GM21390 (cell line): ENCODE measurements at regions not wholly inside any gene's neighbourhood (a gene's known extent, or its start where the extent isn't known, plus 50 kb on each side); places are given as distances from the start of the nearest gene placed in this dataset.
"Not testable (repeated sequence)": the region's sequence is repeated elsewhere in the genome, so short reads cannot be mapped to it uniquely, and the experiment has no call there.

Experiments used
- ATAC-seq: cut with Tn5 transposase; IDR thresholded peaks from one replicate; pipeline ENCODE4 v1.9.1; 2021; ENCODE audit not compliant: unreplicated experiment

GRCh38 chr1:101185421-101185820 lies 51.4 kb upstream of the S1PR1 start:
- ATAC-seq, result no peak

DNA sequence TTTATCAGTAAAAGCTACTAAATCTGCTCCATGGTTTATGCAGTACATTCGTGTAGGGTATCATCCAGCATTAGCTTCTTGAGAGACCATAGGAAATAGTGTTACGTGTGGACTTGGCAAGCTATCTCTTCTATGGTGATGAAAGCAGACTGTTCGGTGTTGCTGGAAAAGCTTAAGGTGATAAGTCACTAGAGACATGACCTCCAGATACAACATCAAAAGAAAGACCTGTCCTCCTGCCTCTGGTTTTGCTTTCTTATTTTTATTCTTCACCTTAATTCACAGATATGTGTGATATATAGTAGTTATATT lies 53.5 kb upstream of the S1PR1 start:
- no peak for ATAC-seq

DNA sequence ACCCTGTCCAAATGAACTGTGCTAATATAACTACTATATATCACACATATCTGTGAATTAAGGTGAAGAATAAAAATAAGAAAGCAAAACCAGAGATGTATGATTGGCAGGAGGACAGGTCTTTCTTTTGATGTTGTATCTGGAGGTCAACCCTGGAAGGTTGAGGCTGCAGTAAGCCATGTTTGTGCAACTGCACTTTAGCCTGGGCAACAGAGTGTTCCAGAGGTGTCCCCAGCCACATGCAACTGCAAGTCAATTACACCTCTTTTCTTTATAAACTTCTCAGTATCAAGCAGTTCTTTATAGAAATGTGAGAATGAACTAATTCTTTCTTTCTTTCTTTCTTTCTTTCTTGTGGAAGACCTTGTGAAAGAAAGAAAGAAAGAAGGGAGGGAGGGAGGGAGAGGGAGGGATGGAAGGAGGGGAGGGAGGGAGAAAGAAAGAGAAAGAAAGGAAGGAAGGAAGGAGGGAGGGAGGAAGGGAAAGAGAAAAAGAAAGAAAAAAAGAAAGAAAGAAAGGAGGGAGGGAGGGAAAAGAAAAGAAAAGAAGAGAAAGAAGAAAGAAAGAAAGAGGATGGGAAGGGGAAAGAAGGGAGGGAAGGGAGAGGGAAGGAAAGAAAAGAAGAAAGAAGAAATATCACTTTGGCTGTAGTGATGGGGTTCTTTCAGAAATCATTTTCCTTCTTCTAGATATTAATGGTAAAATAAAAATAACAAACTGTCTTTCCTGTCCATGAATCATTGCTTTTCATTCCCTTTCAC lies 54.0 kb upstream of the S1PR1 start:
- ATAC-seq, result no peak

DNA sequence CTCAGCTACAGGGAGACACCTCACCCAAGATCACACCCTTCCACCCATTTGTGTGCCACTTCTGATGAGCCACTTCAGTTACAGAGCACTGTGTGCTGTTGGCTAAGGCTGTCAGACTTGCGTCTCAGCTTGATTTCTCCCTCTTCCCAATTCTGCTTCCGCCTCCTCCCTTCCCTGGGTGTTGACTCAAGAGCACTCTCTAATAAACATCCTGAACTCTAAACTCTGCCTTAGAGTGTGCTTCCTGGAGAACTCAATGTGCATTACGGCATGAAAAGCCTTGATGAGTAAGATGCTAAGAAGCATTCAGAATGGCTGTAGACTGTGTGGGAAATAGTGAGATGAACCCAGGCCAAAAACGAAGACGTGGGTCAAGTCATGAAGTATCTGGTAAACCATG lies 54.9 kb upstream of the S1PR1 start:
- ATAC-seq, result no peak

DNA sequence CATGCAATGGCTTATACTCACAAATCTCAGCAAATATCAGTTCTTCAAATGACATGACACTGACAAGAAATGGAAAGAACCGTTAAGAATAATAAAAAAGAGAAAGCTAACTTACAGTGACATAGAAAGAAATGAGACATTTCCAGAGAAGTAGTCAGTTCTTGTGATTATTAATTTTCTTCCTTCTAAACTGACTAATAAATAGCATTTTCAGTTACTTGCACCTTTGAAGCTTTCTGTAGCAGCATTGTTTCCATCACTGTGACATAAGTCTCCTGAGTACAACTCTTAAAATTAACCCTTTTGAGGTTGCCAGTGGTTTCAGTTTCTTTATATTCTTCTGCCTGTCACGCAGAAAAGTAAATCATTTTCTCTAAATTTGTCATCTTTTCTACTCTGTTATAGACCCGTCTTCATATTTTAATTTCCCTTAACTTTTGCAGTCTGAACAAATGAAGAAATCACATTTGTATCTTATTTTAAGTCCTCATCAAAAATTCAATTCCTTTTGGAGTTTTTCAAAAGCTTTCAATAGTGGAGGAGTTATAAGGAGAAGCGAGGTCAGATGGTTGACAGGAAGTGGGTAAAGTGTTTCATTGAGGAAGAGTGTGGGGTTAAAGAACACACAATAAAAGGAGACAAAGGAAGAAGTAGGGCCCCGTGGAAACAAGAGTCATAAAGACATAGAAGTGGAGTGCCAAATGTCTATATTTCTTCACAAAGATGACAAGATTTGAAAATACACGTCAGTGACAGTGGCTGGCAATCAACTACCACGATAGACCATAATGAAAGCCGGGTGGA lies 57.9 kb upstream of the S1PR1 start:
- peak; percentile 93 for ATAC-seq

DNA sequence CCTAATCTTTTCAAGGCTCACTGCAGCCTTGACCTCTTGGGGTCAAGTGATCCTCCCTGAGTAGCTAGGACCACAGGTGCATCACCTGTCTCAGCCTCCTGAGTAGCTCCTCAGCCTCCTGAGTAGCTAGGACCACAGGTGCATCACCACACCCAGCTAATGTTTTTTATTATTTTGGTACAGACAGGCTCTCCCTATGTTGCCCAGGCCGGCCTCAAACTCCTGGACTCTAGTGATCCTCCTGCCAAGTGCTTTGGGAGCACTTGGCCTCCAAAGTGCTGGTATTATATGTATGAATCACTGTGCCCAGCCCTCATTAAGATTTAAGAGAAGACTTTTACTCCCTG lies 58.5 kb upstream of the S1PR1 start:
- peak; percentile 6 for ATAC-seq

GRCh38 chr1:101175886-101176285 lies 60.9 kb upstream of the S1PR1 start:
- ATAC-seq, result no peak

DNA sequence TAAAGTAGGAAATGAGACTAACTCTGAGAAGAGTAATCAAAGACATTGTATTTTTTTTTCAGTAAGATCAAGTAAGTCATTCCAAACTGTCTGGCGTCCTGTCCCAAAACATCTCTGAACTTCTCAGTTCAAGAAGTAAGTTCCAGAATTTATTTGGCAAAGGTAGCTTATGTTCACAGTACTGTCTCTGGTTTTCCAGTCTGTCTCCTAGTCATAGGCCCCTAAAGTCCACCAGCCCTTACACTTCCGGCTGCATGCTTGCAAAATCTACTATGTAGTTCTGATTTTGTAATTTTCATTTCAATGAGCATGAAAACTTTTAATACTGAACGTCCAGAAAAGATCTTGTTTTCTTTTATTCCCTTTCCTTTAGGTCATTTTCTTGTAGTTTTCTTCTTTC lies 61.4 kb upstream of the S1PR1 start:
- no peak for ATAC-seq

DNA sequence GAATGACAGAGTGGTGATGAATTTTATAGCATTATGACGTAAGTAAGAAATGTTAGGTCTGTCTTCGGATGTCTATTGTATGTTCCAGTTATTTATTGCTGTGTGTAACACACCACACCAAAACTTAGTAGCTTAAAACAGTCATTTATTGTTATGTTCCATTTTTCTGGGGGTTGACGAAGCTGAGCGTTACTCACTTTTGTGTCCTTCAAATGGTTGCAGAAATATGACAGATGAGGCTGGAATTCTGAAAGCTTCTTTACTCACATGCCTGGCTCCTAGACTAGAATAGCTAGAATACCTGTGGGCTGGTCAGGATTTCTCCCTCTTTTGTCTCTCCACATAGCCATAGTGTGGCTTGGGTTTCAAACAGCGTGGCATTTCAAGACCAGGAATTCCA lies 62.1 kb upstream of the S1PR1 start:
- ATAC-seq, result no peak

DNA sequence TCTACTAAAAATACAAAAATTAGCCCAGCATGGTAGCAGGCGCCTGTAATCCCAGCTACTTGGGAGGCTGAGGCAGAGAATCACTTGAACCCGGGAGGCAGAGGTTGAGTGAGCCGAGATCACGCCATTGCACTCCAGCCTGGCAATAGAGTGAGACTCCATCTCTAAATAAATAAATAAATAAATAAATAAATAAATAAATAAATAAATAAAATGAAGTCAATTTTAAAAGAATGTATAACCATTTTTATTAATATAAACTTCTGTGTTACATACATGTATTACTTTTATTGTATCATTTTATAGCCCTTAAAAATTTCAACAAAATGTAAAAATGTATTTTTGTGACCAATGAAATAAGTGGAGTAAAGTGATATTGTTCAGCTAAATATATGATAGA lies 62.5 kb upstream of the S1PR1 start:
- ATAC-seq, result not testable (repeated sequence)

GRCh38 chr1:101170506-101171050 lies 66.2 kb upstream of the S1PR1 start:
- no peak for ATAC-seq

GRCh38 chr1:101167891-101168290 lies 68.9 kb upstream of the S1PR1 start:
- ATAC-seq, result no peak

GRCh38 chr1:101166583-101167120 lies 70.2 kb upstream of the S1PR1 start:
- ATAC-seq, result no peak

- no peak for ATAC-seq
Observed at GRCh38 chr1:101165954-101166353, 70.9 kb upstream of the S1PR1 start.

GRCh38 chr1:101165532-101165931 lies 71.3 kb upstream of the S1PR1 start:
- no peak for ATAC-seq

DNA sequence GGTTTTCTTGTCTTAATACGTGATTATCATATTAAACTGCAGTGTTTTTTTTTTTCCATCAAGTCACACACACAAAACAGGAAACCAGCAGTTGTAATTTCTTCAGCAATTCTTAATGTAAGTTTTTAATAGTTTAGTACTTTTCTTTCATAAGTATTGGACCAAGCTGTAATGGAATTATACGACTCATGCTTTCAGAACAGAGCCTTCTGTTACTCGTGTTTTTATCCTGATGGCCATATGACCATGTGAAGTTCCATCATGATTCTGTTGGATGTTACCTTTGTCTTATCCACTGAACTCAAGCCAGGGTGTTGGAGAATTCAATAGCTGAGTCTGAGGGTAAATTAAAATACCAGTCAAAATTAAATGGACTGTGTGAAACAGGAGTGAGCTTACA lies 72.0 kb upstream of the S1PR1 start:
- ATAC-seq, result no peak

- no peak for ATAC-seq
Observed at GRCh38 chr1:101162736-101163735, 73.8 kb upstream of the S1PR1 start.

- ATAC-seq, result no peak
Observed at GRCh38 chr1:101162300-101162699, 74.5 kb upstream of the S1PR1 start.

- ATAC-seq, result no peak
Observed at GRCh38 chr1:101161619-101162018, 75.2 kb upstream of the S1PR1 start.

DNA sequence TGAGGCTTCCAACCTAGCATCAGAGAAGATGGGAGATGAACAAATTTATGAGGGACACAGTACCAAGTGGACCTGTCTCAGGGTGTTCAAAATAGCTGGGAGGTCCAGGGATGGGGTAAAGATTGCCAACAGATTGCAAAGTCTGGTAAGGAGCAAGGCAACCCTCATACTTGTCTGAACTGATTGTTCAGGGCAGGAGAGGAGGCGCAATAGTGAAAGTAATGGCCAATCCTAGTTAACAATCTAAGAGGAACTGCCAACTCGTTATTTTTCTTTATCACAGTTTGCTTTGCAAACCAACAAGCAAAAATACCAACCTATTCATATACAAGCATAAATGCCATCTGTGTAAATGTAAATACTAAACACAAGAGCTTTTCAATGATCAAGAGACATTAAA lies 78.4 kb upstream of the S1PR1 start:
- ATAC-seq, result no peak

GRCh38 chr1:101154547-101154946 lies 82.3 kb upstream of the S1PR1 start:
- ATAC-seq, result no peak
